HG02759 (cell line): ENCODE measurements at regions not wholly inside any gene's neighbourhood (a gene's known extent, or its start where the extent isn't known, plus 50 kb on each side); places are given as distances from the start of the nearest gene placed in this dataset.
A peak's percentile ranks its signal among the peaks of the same experiment; 100 is the strongest.
"Not testable (repeated sequence)": the region's sequence is repeated elsewhere in the genome, so short reads cannot be mapped to it uniquely, and the experiment has no call there.

ENCODE experiments used
- ATAC-seq: cut with Tn5 transposase; IDR thresholded peaks from one replicate; pipeline ENCODE4 v1.9.1; 2021; ENCODE audit warnings: mild to moderate bottlenecking, moderate library complexity; ENCODE audit not compliant: unreplicated experiment

DNA sequence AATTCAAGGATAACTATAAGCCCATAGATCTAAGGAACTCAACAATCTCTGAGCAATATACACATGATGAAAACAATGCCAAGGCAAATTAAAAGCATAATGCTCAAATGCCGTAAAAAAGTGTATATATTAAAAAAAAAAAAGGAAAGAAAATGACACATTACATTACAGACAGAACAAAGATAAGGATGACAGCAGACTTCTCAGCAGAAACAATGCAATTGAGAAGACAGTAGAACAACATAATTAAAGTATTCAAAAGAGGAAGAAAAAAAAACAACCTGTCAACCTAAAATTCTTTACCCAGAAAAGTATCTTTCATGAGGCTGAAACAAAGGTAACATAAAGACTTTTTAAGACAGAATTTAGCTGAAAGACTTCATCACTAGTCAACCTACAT is 591.7 kb downstream of the ZNF608 start:
- ATAC-seq: no peak

DNA sequence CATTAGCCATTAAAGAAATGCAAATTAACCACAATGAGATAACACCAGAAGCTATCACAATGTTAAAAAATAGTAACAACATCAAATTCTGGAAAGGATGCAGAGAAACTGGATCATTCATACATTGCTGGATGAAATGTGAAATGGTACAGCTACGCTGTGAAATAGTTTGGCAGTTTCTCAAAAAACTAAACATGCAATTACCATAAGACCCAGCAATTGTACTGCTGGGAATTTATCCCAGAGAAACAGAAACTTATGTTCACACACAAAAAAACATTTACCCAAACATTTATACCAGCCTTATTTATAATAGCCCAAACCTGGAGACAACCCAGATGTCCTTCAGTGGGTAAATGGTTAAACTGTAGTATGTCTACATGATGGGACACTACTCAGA is 592.9 kb downstream of the ZNF608 start:
- no peak for ATAC-seq

GRCh38 chr5:124148574-124148973 is 597.9 kb downstream of the ZNF608 start:
- no peak for ATAC-seq

DNA sequence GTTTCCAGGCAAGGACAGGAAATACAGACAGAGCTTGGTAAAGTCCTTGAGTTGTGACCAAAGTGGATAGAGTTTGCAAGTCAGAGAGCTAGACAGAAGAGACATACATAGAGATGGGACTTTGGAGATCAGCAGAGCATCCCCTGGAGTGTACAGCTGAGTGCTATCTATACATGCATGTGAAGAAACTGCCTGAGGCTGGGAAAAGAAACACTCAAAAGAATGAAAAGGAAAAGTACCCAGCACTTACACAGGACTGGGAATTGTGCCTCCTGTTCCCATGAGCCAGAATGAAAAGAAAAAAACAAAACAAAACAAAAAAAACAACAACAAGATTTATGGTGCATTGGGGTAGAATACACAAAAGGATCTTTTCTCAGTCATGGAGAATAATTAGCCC is 606.4 kb downstream of the ZNF608 start:
- no peak for ATAC-seq

DNA sequence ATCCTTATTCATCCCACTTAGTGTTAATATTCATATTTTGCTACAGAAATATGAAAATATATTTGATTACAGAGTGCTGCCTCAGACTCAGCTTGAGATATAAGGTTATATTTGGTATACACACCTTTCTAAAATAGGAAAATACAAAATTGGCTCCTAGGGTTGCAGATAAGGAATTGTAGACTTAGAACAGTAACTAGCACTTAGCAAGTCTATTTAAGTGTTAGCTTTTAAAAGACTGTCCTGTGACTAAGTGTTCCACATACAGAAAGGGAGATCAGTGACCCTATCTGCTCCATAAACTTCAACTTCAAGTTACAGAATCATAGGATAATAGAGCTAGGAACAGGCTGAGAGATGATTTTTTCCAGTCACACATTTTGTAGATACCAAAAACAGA is 607.0 kb downstream of the ZNF608 start:
- ATAC-seq: no peak

DNA sequence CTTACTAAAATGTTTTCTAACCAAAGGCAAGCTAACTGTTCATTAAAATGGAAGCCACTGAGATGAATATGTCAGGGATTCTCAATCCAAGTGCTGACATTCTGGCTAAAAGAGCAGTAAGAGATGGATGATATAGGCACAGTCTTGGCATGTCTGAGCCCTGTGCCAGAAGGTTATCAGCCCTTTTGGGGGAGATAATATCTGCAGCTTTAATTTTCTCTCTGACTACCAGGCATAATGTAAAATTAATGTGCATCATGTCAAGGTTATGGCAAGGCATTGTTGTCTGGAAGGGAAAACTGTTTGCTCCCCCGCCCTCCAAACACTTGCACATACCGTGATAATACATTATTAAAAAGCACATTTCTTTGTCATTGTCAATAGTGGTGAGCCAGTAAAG is 609.8 kb downstream of the ZNF608 start:
- no peak for ATAC-seq

- ATAC-seq: no peak
Observed at GRCh38 chr5:124134941-124135340, 611.5 kb downstream of the ZNF608 start.

- no peak for ATAC-seq
Observed at GRCh38 chr5:124133406-124133805, 613.0 kb downstream of the ZNF608 start.

DNA sequence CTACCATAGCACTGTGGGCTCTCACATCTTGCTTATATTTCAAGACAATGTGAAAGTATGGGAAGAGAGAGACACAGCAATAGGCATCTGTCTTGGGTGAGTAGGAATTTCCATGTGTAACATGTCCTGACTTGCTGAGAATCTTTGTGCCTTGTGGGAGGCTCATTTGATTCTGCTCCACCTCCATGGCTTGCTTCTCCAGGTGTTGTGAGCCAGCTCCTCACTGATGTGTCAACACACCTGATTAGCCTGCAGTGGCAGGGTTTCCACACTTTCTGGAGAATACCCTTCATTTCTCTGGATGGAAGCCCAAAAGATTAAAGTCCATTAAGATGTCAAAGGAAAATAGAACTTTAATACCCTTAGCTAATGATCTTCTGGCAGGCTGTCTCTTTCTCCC is 613.6 kb downstream of the ZNF608 start:
- ATAC-seq: no peak

DNA sequence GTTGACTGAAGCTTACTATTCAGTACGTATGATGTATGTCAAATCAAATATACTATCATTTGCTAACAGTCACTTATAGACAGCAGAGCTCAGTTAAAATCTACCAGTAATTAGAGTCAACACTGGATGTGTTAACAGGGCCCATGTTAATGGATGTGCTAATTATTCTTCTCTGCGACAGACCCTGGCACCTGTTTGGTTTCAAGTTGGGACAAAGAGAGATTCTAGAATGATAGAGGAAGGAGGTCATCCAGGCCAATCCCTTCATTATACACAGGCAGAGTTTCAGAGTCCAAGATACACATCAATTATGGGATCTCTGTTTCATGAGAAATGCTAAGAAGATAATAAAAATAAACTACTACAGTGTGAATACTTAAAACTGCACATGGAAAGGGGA is 615.0 kb downstream of the ZNF608 start:
- no peak for ATAC-seq

DNA sequence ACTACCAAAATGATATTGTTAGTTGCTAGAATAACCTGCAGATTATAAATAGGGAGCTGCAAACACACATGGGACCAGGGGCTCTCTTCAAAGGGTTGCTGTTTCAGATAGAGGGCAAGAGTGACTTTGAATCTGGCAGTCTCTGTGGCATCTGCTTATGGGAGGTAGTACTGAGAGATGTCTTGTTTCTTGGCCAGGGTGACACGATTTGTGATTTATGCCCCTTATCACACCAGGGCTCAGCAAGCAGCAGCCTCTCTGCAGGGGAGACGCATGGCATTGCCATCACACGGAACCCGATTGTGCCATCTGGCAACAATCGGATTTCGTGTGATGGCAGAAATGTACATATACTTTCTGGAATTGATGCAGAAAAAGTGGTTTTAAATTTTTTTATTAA is 615.6 kb downstream of the ZNF608 start:
- ATAC-seq: no peak

DNA sequence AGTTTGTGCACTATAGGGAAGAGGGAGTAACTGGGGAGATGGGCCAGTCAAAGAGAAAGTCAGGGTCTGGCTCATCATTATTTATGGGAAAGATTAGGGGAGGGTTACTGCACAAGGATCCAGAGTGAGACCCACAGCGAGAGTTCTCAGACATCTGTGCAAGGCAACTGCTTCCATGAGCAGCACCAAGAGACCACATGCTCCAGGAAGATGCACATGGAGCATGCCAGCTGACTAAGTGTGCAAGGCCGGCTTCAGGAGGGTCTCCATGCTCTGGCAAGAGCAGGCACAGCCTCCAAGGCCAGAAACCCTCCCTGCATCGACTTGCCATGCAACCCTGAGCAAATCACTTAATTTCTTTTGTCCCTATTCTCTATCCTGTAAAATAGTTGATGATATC is 616.9 kb downstream of the CSNK1G3 start:
- no peak for ATAC-seq

- peak; percentile 91 for ATAC-seq
Observed at GRCh38 chr5:124126504-124127217, 614.7 kb downstream of the CSNK1G3 start.

DNA sequence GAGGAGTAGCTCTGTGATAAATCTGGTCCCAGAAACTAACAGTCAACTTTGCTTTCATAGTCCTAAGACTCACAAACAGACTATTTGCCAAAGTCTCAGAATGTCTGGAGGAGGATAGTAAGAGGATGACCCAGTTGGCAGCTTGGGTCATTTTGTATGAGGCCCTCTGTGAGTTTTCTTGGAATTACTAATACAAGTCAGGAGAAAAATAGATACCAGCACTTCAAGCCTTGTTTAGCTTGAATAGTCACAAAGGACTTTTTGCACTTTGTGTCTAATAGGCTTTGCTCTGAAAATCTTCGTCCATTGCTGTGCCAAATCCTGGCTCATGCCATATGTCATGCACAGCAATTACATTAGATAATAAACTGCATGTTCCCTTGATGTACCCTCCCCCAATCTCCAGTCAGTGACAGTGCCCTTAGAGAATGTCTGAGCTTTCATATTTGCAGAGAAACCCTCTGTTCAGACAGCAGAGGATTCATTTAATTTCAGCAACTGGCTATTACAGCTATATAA is 612.8 kb downstream of the CSNK1G3 start:
- ATAC-seq: no peak

- ATAC-seq: no peak
Observed at GRCh38 chr5:124121198-124121597, 609.2 kb downstream of the CSNK1G3 start.

DNA sequence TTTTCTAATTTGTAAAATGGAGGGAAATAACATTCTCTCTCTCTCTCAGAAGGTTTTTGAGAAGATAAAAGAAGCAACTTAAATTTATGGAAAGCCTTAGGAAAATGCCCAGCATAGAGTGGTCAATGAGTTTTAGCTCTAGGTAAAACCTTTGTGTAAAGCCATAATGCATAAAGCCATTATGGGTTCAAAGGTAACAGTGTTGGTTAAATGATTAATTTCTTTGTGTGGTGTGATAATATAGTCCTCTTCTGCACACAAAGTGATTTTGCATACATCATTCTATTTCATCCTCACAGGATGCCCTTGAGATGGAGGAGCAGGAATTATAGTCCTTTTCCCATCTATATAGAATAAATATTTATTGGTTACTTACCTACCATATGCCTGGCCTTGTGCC is 602.9 kb downstream of the CSNK1G3 start:
- ATAC-seq: no peak

GRCh38 chr5:124111886-124112285 is 599.9 kb downstream of the CSNK1G3 start:
- ATAC-seq: no peak

- no peak for ATAC-seq
Observed at GRCh38 chr5:124110942-124111341, 599.0 kb downstream of the CSNK1G3 start.

- ATAC-seq: no peak
Observed at GRCh38 chr5:124105326-124105725, 593.3 kb downstream of the CSNK1G3 start.

GRCh38 chr5:124104821-124105220 is 592.8 kb downstream of the CSNK1G3 start:
- ATAC-seq: no peak

- ATAC-seq: no peak
Observed at GRCh38 chr5:124104344-124104743, 592.4 kb downstream of the CSNK1G3 start.

DNA sequence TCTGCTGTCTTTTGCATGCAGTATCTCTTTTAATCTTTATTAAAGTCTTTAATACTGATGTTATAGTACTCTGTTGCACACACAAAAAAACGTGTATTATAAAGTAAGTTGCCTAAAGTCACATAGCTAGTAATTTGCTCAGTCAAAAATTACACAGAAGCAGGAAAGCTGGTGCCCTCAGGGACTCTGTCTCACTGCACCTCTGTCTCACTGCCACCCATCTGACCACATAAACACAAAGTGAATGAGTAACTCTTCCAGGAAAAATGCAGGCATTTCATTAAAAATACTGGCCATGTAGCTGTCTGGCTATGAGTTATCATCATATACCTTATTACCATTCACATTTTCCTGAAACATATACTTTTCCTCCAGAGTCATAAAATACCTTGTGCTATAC is 591.7 kb downstream of the CSNK1G3 start:
- ATAC-seq: no peak

- not testable (repeated sequence) for ATAC-seq
Observed at GRCh38 chr5:124103056-124103455, 591.1 kb downstream of the CSNK1G3 start.
